OCI-LY7 (cell line): ENCODE measurements at regions not wholly inside any gene's neighbourhood (a gene's known extent, or its start where the extent isn't known, plus 50 kb on each side); places are given as distances from the start of the nearest gene placed in this dataset.

Experiments
- BruUV-seq: library from RNA; stranded (reverse); fragments of 400-500 nt; replicated peaks from 2 replicates; lab custom pipeline; 2021; lab: Mats Ljungman, UMichigan
- CTCF ChIA-PET: fragments of 300-600 bp; sonication (Branson Sonifier 250); formaldehyde crosslinking; loops from one replicate; lab custom pipeline; 2022; ENCODE audit warnings: antibody characterized with exemption; ENCODE audit not compliant: unreplicated experiment; lab: Charles Lee
- POLR2A ChIA-PET: fragments of 300-600 bp; sonication (Branson Sonifier 250); formaldehyde crosslinking; loops from one replicate; lab custom pipeline; 2022; ENCODE audit warnings: antibody characterized with exemption; lab: Charles Lee
- DNase-seq: peaks from one replicate; pipeline ENCODE4 v3.0.0-alpha.2; 2015; ENCODE audit warnings: low spot score
- H2AFZ ChIP-seq: fragments of 200-600 bp; sonication (generic), shearing (Covaris generic); 2 replicates; pipeline ENCODE4 v1.6.1; 2014; ENCODE audit warnings: mild to moderate bottlenecking, antibody characterized with exemption, low read length, moderate library complexity
- H3K27ac ChIP-seq: fragments of 200-600 bp; sonication (generic); 2 replicates; pipeline ENCODE4 v1.5.1; 2014; ENCODE audit warnings: mixed run types, low read depth, mild to moderate bottlenecking, moderate library complexity, low read length, inconsistent platforms; ENCODE audit not compliant: poor library complexity, severe bottlenecking
- H3K36me3 ChIP-seq: fragments of 200-600 bp; sonication (generic); 2 replicates; pipeline ENCODE4 v1.6.1; 2014; ENCODE audit warnings: mild to moderate bottlenecking, antibody characterized with exemption, low read length, moderate library complexity, mixed read lengths; ENCODE audit not compliant: insufficient read depth
- H3K4me1 ChIP-seq: fragments of 200-600 bp; sonication (generic); 2 replicates; pipeline ENCODE4 v1.5.1; 2014; ENCODE audit warnings: mild to moderate bottlenecking, low read length; ENCODE audit not compliant: insufficient read depth, poor library complexity, severe bottlenecking
- H3K4me2 ChIP-seq: fragments of 200-600 bp; sonication (generic); 2 replicates; pipeline ENCODE4 v1.6.1; 2014; ENCODE audit warnings: mild to moderate bottlenecking, low read length
- H3K4me3 ChIP-seq: fragments of 200-600 bp; sonication (generic); 2 replicates; pipeline ENCODE4 v1.5.1; 2014; ENCODE audit warnings: mild to moderate bottlenecking, low read depth, low read length; ENCODE audit not compliant: poor library complexity, severe bottlenecking
- H3K79me2 ChIP-seq: fragments of 200-600 bp; sonication (generic); 2 replicates; pipeline ENCODE4 v1.6.1; 2016; ENCODE audit warnings: low read depth, mild to moderate bottlenecking, low read length, moderate library complexity, mixed read lengths; ENCODE audit not compliant: insufficient read depth
- H3K9me2 ChIP-seq: fragments of 200-600 bp; sonication (generic); 2 replicates; pipeline ENCODE4 v1.6.1; 2016; ENCODE audit warnings: mild to moderate bottlenecking, low read length, mixed read lengths; ENCODE audit not compliant: insufficient read depth
- H3K9me3 ChIP-seq: fragments of 200-600 bp; sonication (generic); 2 replicates; pipeline ENCODE4 v1.6.1; 2014; ENCODE audit warnings: mild to moderate bottlenecking, mixed run types, low read length, mixed read lengths
- H4K20me1 ChIP-seq: fragments of 200-600 bp; sonication (generic); 2 replicates; pipeline ENCODE4 v1.6.1; 2014; ENCODE audit warnings: mild to moderate bottlenecking, antibody characterized with exemption, low read length, moderate library complexity, mixed read lengths; ENCODE audit not compliant: insufficient read depth
- CTCF ChIP-seq: fragments of 200-600 bp; sonication (generic); conservative IDR thresholded peaks from 2 replicates; pipeline ENCODE4 v1.5.1; 2014; ENCODE audit warnings: mild to moderate bottlenecking, antibody characterized with exemption, low read length, moderate library complexity, mixed read lengths
- EZH2phosphoT487 ChIP-seq: fragments of 200-600 bp; sonication (generic); IDR thresholded peaks from 2 replicates; pipeline ENCODE4 v1.6.1; 2018; ENCODE audit warnings: low read depth, borderline replicate concordance, mild to moderate bottlenecking, mixed run types, antibody characterized with exemption, low read length, moderate library complexity, mixed read lengths
- intact Hi-C: fragments of 100-400 bp; cut with micrococcal nuclease; formaldehyde crosslinking; loops from one replicate; pipeline ENCODE4 v1.10.0; 2022; ENCODE audit not compliant: unreplicated experiment

GRCh38 chr2:188762151-188762550 is 212.0 kb upstream of the COL3A1 start:
- no peak for DNase-seq
- CTCF ChIA-PET, result no interaction called here

DNA sequence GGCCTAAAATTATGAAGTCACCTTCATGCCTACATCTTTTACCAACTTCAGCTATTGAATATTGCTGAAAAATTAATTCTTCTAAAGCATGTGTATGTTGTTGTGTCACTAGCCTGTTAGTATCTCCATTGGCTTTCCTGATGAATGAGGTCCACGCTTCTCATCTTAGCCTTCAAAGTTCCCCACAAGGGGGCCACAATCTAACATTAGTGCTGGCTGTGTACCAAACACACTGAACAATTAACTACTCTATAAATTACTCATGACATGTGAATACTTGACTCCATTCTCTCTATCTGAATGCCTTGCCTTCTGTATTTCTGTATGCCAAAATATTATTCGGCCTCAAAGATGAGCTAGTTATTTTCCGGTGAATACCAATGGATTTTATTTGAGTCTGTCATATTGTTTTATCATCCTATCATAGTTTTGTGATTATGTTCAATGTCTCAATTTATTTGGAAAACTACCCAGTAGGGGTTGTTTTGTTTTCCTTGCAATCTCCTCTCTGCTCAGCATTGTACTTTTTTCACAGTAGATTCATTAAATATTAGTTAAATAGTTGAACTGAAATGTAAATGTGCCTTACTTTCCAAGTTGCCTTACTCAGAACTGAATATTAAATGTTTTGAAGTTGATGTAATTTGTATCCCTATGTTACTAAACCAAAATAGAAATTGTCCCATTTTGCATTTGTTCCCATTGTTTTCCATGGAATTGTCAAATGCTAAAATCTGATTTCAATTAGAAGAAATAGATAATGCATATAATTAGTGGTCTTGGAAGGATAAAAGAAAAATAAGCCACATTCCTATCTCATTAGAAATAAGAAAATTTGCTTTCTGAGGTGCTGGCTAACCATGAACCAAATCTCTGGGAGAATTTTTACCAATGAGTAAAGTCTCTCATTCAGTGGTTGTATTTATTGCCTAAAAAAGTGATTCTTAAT is 208.4 kb upstream of the COL3A1 start:
- no peaks in the 10 kb centered on the region for H4K20me1 ChIP-seq
- no peaks in the 10 kb centered on the region for H3K36me3 ChIP-seq
- POLR2A ChIA-PET, result interaction anchor here (0.6 kb wide), 1 partner anchor 578 kb away, joined by 3 read pairs; no protein-coding TSS in a partner anchor
- H3K79me2 ChIP-seq, result no peaks in the 10 kb centered on the region
- H3K4me3 ChIP-seq, result no peak overlapping the region
- no peak overlapping the region for H3K4me2 ChIP-seq
- peak; percentile 43 for TF ChIP-seq CTCF
- TF ChIP-seq EZH2phosphoT487, result no peak
- no peaks in the 10 kb centered on the region for H3K9me2 ChIP-seq
- H3K4me1 ChIP-seq, result no peaks in the 10 kb centered on the region
- DNase-seq, result peak; percentile 1
- CTCF ChIA-PET, result no interaction called here
- H3K9me3 ChIP-seq, result no peaks in the 10 kb centered on the region
- intact Hi-C loops, result no loop called here
- no peak overlapping the region for H3K27ac ChIP-seq
- BruUV-seq, result no TSS peak
- H2AFZ ChIP-seq, result no peak overlapping the region

More at GRCh38 chr2:188762151-188762550, 212.0 kb upstream of the COL3A1 start:
- no TSS peak for BruUV-seq
- Histone ChIP-seq H3K36me3 (no peaks in the 10 kb centered on the region), H3K9me3 (no peaks in the 10 kb centered on the region), H3K9me2 (no peaks in the 10 kb centered on the region), H3K4me3 (no peak overlapping the region), H2AFZ (no peak overlapping the region), H3K4me1 (no peaks in the 10 kb centered on the region), H3K4me2 (no peak overlapping the region), H3K27ac (no peak overlapping the region), H4K20me1 (no peaks in the 10 kb centered on the region), H3K79me2 (no peaks in the 10 kb centered on the region)
- POLR2A ChIA-PET, result no interaction called here
- TF ChIP-seq EZH2phosphoT487, result no peak
- no peak for TF ChIP-seq CTCF
- intact Hi-C loops, result no loop called here

DNA sequence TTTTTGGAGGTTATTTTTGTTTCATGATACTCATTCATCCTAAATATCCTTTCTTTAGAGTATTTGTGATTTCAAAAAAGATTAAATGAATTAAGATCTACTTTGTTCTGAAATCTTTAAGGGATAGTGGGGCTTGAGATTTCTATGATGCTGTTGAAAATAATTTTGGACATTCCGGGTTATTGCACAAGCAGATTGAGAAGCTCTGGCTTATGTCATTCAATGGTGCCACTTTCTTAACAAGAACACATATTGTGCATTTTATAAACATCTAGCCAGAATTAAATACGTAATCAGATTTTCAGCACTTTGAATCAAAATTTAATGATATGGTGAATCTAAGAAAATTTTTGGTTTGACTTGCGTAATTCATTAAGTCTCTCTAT is 207.7 kb upstream of the COL3A1 start:
- Histone ChIP-seq H3K4me3 (no peak overlapping the region), H3K4me1 (no peaks in the 10 kb centered on the region), H4K20me1 (no peaks in the 10 kb centered on the region), H3K9me3 (no peaks in the 10 kb centered on the region), H3K4me2 (no peak overlapping the region), H3K36me3 (no peaks in the 10 kb centered on the region), H3K27ac (no peak overlapping the region), H3K79me2 (no peaks in the 10 kb centered on the region), H3K9me2 (no peaks in the 10 kb centered on the region), H2AFZ (no peak overlapping the region)
- CTCF ChIA-PET, result no interaction called here
- no peak for DNase-seq
- no peak for TF ChIP-seq CTCF
- no peak for TF ChIP-seq EZH2phosphoT487
- POLR2A ChIA-PET, result no interaction called here
- intact Hi-C loops, result no loop called here
- no TSS peak for BruUV-seq
